Ovary (tissue), 3 donors: ENCODE measurements at regions not wholly inside any gene's neighbourhood (a gene's known extent, or its start where the extent isn't known, plus 50 kb on each side); places are given as distances from the start of the nearest gene placed in this dataset.

Experiments used
- POLR2A ChIP-seq: fragments of 450-650 bp; IDR thresholded peaks from one replicate; pipeline ENCODE4 v1.6.1; 2017; ENCODE audit warnings: antibody characterized with exemption, mild to moderate bottlenecking, moderate library complexity
- TF ChIP-seq, protein P1 (sequence below), 3 donors: fragments of 450-650 bp in 2 of 3; fragments of 200-600 bp in 1 of 3; IDR thresholded peaks; one replicate each; pipeline versions ENCODE4 v1.5.1 to v1.8.0; 2016 to 2022; ENCODE audit warnings: antibody characterized with exemption in 3 of 3, mild to moderate bottlenecking in 1 of 3
- donor health status: DM: no; HTN: no; CAD: no.

DNA sequence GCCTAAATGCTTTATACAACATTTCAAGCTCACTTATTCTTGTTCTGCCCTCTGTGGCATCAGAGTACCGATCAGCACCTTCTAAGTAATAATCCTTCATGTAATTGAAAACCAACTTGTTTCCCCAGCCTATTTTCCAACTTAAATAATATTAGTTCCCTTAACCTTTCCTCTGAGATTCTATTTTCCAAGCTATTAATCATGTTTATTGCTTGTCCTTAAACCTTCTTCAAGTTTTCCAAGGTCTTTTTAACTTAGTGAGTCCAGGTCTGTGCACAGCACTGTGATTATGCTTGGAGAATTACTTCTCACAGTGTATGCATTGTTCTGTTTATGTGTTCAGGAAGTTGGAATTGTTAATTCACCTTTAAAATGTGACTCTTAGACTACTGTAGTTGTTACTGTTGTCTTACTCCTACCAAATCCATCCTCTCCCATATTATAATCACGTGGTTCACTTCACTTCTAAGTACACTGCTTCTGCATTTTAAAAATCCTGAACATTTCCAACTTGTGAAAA, 1039.3 kb upstream of the FOXG1 start:
- TF ChIP-seq, protein P1, sequence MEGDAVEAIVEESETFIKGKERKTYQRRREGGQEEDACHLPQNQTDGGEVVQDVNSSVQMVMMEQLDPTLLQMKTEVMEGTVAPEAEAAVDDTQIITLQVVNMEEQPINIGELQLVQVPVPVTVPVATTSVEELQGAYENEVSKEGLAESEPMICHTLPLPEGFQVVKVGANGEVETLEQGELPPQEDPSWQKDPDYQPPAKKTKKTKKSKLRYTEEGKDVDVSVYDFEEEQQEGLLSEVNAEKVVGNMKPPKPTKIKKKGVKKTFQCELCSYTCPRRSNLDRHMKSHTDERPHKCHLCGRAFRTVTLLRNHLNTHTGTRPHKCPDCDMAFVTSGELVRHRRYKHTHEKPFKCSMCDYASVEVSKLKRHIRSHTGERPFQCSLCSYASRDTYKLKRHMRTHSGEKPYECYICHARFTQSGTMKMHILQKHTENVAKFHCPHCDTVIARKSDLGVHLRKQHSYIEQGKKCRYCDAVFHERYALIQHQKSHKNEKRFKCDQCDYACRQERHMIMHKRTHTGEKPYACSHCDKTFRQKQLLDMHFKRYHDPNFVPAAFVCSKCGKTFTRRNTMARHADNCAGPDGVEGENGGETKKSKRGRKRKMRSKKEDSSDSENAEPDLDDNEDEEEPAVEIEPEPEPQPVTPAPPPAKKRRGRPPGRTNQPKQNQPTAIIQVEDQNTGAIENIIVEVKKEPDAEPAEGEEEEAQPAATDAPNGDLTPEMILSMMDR (IDR thresholded peaks at IDR 0.05) = no peak
- TF ChIP-seq POLR2A = no peak
